GM18870 (cell line): ENCODE measurements at regions not wholly inside any gene's neighbourhood (a gene's known extent, or its start where the extent isn't known, plus 50 kb on each side); places are given as distances from the start of the nearest gene placed in this dataset.
"Not testable (repeated sequence)": the region's sequence is repeated elsewhere in the genome, so short reads cannot be mapped to it uniquely, and the experiment has no call there.

ENCODE experiments used
- ATAC-seq: cut with Tn5 transposase; IDR thresholded peaks from one replicate; pipeline ENCODE4 v1.9.1; 2021; ENCODE audit warnings: moderate library complexity; ENCODE audit not compliant: unreplicated experiment

- ATAC-seq: no peak
These were observed 368.8 kb downstream of the TMEM121 start for GRCh38 chr14:105894978-105895881.

- not testable (repeated sequence) for ATAC-seq
These were observed 369.8 kb downstream of the TMEM121 start for GRCh38 chr14:105896206-105896605.

GRCh38 chr14:105896961-105897724, 370.8 kb downstream of the TMEM121 start:
- ATAC-seq: not testable (repeated sequence)

- ATAC-seq: no peak
These were observed 371.3 kb downstream of the TMEM121 start for GRCh38 chr14:105897725-105898113.

GRCh38 chr14:105898482-105899010, 372.2 kb downstream of the TMEM121 start:
- no peak for ATAC-seq

GRCh38 chr14:105899071-105899641, 372.8 kb downstream of the TMEM121 start:
- no peak for ATAC-seq

- ATAC-seq: no peak
These were observed 373.4 kb downstream of the TMEM121 start for GRCh38 chr14:105899657-105900397.

GRCh38 chr14:105900398-105901160, 374.2 kb downstream of the TMEM121 start:
- ATAC-seq: no peak

- no peak for ATAC-seq
These were observed 374.8 kb downstream of the TMEM121 start for GRCh38 chr14:105901226-105901625.

- ATAC-seq: no peak
These were observed 375.9 kb downstream of the TMEM121 start for GRCh38 chr14:105902131-105902898.

GRCh38 chr14:105902899-105903165, 376.4 kb downstream of the TMEM121 start:
- ATAC-seq: not testable (repeated sequence)

GRCh38 chr14:105903971-105904370, 377.6 kb downstream of the TMEM121 start:
- no peak for ATAC-seq

- no peak for ATAC-seq
These were observed 378.0 kb downstream of the TMEM121 start for GRCh38 chr14:105904379-105904778.

GRCh38 chr14:105905456-105905855, 379.1 kb downstream of the TMEM121 start:
- no peak for ATAC-seq

GRCh38 chr14:105907276-105907675, 380.9 kb downstream of the TMEM121 start:
- ATAC-seq: no peak

GRCh38 chr14:105908006-105908405, 381.6 kb downstream of the TMEM121 start:
- ATAC-seq: no peak

GRCh38 chr14:105908481-105908911, 382.1 kb downstream of the TMEM121 start:
- ATAC-seq: no peak

GRCh38 chr14:105909046-105909827, 382.9 kb downstream of the TMEM121 start:
- ATAC-seq: no peak

- not testable (repeated sequence) for ATAC-seq
These were observed 383.4 kb downstream of the TMEM121 start for GRCh38 chr14:105909828-105910120.
